LNCAP (cell line): ENCODE measurements at regions not wholly inside any gene's neighbourhood (a gene's known extent, or its start where the extent isn't known, plus 50 kb on each side); places are given as distances from the start of the nearest gene placed in this dataset.

Experiments
- CTCF ChIP-seq: fragments of 450-650 bp; IDR thresholded peaks from 2 replicates; pipeline ENCODE4 v1.5.1; 2017; ENCODE audit warnings: mild to moderate bottlenecking

- no peak for TF ChIP-seq CTCF
These were observed 340.2 kb downstream of the AEBP2 start for GRCh38 chr12:19779395-19780056.

- no peak for TF ChIP-seq CTCF
These were observed 341.2 kb downstream of the AEBP2 start for GRCh38 chr12:19780460-19780859.

GRCh38 chr12:19783547-19784444 is 344.5 kb downstream of the AEBP2 start:
- no peak for TF ChIP-seq CTCF

DNA sequence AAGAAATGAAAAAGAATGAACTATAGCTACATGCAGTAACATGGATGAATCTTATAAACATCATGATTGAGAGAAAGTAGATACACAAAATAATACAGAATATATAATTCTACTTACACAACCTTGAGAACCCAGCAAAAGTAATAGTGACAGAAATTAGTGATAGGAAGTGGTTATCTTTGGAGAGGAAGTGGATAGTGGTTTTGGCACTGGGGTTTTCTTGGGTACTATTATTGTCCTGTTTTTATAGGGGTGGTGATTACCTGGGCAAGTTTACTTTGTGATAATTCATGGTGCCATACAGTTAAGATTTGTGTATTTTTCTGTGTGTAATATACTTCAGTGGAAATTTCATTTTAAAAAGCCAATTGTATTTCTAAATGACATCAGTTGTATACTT is 352.7 kb downstream of the AEBP2 start:
- no peak for TF ChIP-seq CTCF

DNA sequence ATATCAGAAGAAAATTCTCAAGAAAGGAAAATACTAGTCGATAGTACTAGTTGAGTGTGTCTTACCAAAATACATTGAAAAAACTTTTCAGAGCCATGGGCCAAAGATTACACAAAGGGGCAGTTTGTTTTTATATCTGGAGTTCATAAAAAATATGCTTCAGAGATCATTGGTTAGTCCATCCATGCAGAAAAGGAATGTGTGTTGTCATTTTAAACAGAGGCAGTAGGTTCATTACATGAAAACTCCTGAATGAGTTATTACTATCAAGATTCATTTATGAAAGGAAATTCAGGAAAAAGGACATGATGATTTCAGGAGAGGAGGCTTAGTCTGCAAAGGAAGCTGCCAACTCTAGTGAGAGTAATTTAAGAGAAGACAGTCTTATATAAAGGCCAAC is 354.8 kb downstream of the AEBP2 start:
- no peak for TF ChIP-seq CTCF

DNA sequence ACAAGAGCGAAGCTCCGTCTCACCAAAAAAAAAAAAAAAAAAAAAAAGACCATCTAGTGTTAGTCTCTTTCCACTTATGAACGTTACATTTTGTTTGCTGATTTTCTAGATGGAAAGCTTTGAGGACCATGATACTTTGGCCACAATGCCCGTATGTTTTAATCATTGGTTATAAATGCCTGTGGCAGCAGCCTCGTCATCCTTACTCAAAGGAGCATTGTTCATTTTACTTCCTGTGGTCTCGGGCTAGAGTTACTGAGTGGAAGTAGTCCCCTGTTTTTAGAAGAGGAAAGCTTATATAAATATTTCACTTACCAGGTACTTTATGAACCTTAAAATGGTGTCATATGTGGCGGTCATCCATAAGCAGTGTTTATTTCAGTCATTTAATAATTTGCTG is 359.9 kb downstream of the AEBP2 start:
- no peak for TF ChIP-seq CTCF

GRCh38 chr12:19799895-19800602 is 360.8 kb downstream of the AEBP2 start:
- TF ChIP-seq CTCF, result no peak
